ENCODE measurements at regions not wholly inside any gene's neighbourhood (a gene's known extent, or its start where the extent isn't known, plus 50 kb on each side); places are given as distances from the start of the nearest gene placed in this dataset.

- H3K27me3 ChIP-seq (ENCODE audit: low read depth) = peaks cover 18% of the 10 kb centered on the region
- intact Hi-C loops (cut with micrococcal nuclease) = no loop called here
These were observed 273.6 kb downstream of the SRBD1 start for GRCh38 chr2:45337481-45337880.

GRCh38 chr2:45334205-45334604 lies 276.9 kb downstream of the SRBD1 start:
- H3K4me1 ChIP-seq = no peaks in the 10 kb centered on the region
- TF ChIP-seq CTCF (IDR thresholded peaks at IDR 0.05; ENCODE audit: borderline replicate concordance) = no peak
- H3K4me3 ChIP-seq = no peak overlapping the region
- intact Hi-C loops (cut with micrococcal nuclease) = no loop called here
- no peak overlapping the region for H3K27ac ChIP-seq (replicated peaks)
- no peaks in the 10 kb centered on the region for H3K9me3 ChIP-seq (replicated peaks)
- H3K36me3 ChIP-seq = no peaks in the 10 kb centered on the region
- H3K27me3 ChIP-seq (ENCODE audit: low read depth) = peaks cover 21% of the 10 kb centered on the region
- DNase-seq = no peak

More at GRCh38 chr2:45337481-45337880, 273.6 kb downstream of the SRBD1 start:
- H3K4me3 ChIP-seq = no peak overlapping the region
- TF ChIP-seq CTCF (IDR thresholded peaks at IDR 0.05; ENCODE audit: borderline replicate concordance) = no peak
- H3K36me3 ChIP-seq = no peaks in the 10 kb centered on the region
- H3K4me1 ChIP-seq = no peaks in the 10 kb centered on the region
- no peak overlapping the region for H3K27ac ChIP-seq (replicated peaks)
- no peak for DNase-seq
- H3K9me3 ChIP-seq (replicated peaks) = no peaks in the 10 kb centered on the region

- Histone ChIP-seq H3K4me3 (no peak overlapping the region), H3K27ac (replicated peaks) (no peak overlapping the region), H3K36me3 (no peaks in the 10 kb centered on the region), H3K9me3 (replicated peaks) (no peaks in the 10 kb centered on the region), H3K4me1 (no peaks in the 10 kb centered on the region), H3K27me3 (ENCODE audit: low read depth) (peaks cover 23% of the 10 kb centered on the region)
- no peak for DNase-seq
- TF ChIP-seq CTCF (IDR thresholded peaks at IDR 0.05; ENCODE audit: borderline replicate concordance) = no peak
- intact Hi-C loops (cut with micrococcal nuclease) = no loop called here
These were observed 278.5 kb downstream of the SRBD1 start for GRCh38 chr2:45332567-45332966.

GRCh38 chr2:45332094-45332493 lies 279.0 kb downstream of the SRBD1 start:
- intact Hi-C loops (cut with micrococcal nuclease) = no loop called here
- Histone ChIP-seq H3K9me3 (replicated peaks) (no peaks in the 10 kb centered on the region), H3K36me3 (no peaks in the 10 kb centered on the region), H3K27ac (replicated peaks) (no peak overlapping the region), H3K4me3 (no peak overlapping the region), H3K4me1 (no peaks in the 10 kb centered on the region), H3K27me3 (ENCODE audit: low read depth) (peaks cover 20% of the 10 kb centered on the region)
- no peak for DNase-seq
- no peak for TF ChIP-seq CTCF (IDR thresholded peaks at IDR 0.05; ENCODE audit: borderline replicate concordance)

- Histone ChIP-seq H3K9me3 (replicated peaks) (no peaks in the 10 kb centered on the region), H3K4me1 (no peaks in the 10 kb centered on the region), H3K4me3 (no peak overlapping the region), H3K27me3 (ENCODE audit: low read depth) (peaks cover 20% of the 10 kb centered on the region), H3K36me3 (no peaks in the 10 kb centered on the region), H3K27ac (replicated peaks) (no peak overlapping the region)
- DNase-seq = no peak
- intact Hi-C loops (cut with micrococcal nuclease) = no loop called here
- no peak for TF ChIP-seq CTCF (IDR thresholded peaks at IDR 0.05; ENCODE audit: borderline replicate concordance)
These were observed 279.7 kb downstream of the SRBD1 start for GRCh38 chr2:45331410-45331786.
